GM23248 (cell line): ENCODE measurements at regions not wholly inside any gene's neighbourhood (a gene's known extent, or its start where the extent isn't known, plus 50 kb on each side); places are given as distances from the start of the nearest gene placed in this dataset.
"Not testable (repeated sequence)": the region's sequence is repeated elsewhere in the genome, so short reads cannot be mapped to it uniquely, and the experiment has no call there.

Source experiments
- DNase-seq: peaks from one replicate; pipeline ENCODE4 v3.0.0-alpha.2; 2015
- H2AFZ ChIP-seq: fragments of 200-600 bp; sonication (generic); 2 replicates; pipeline ENCODE4 v1.6.1; 2016; ENCODE audit warnings: antibody characterized with exemption
- H3F3A ChIP-seq: fragments of 200-600 bp; sonication (generic); 2 replicates; pipeline ENCODE4 v1.6.1; 2016; ENCODE audit warnings: mild to moderate bottlenecking, antibody characterized with exemption, mixed run types; ENCODE audit not compliant: insufficient read depth
- H3K27ac ChIP-seq: fragments of 200-600 bp; sonication (generic); 2 replicates; pipeline ENCODE4 v1.5.1; 2016; ENCODE audit warnings: mild to moderate bottlenecking
- H3K27me3 ChIP-seq: fragments of 200-600 bp; sonication (generic); replicated peaks from 2 replicates; pipeline ENCODE4 v1.6.1; 2016; ENCODE audit warnings: mild to moderate bottlenecking; ENCODE audit not compliant: insufficient read depth
- H3K36me3 ChIP-seq: fragments of 200-600 bp; sonication (generic); 2 replicates; pipeline ENCODE4 v1.6.1; 2016; ENCODE audit warnings: low read depth, mild to moderate bottlenecking
- H3K4me1 ChIP-seq: fragments of 200-600 bp; sonication (generic); 2 replicates; pipeline ENCODE4 v1.6.1; 2016; ENCODE audit warnings: mild to moderate bottlenecking; ENCODE audit not compliant: insufficient read depth
- H3K4me2 ChIP-seq: fragments of 200-600 bp; sonication (generic); one replicate; pipeline ENCODE4 v1.6.1; 2016; ENCODE audit warnings: mild to moderate bottlenecking; ENCODE audit not compliant: unreplicated experiment
- H3K4me3 ChIP-seq: fragments of 200-600 bp; sonication (generic); 2 replicates; pipeline ENCODE4 v1.5.1; 2016; ENCODE audit warnings: mild to moderate bottlenecking
- H3K79me2 ChIP-seq: fragments of 200-600 bp; sonication (generic); 2 replicates; pipeline ENCODE4 v1.6.1; 2016; ENCODE audit warnings: mild to moderate bottlenecking; ENCODE audit not compliant: insufficient read depth
- H3K9ac ChIP-seq: fragments of 200-600 bp; sonication (generic); 2 replicates; pipeline ENCODE4 v1.6.1; 2016; ENCODE audit warnings: mild to moderate bottlenecking
- H3K9me2 ChIP-seq: fragments of 200-600 bp; sonication (generic); 2 replicates; pipeline ENCODE4 v1.6.1; 2016; ENCODE audit warnings: mixed run types, mild to moderate bottlenecking, moderate library complexity; ENCODE audit not compliant: insufficient read depth
- H3K9me3 ChIP-seq: fragments of 200-600 bp; sonication (generic); one replicate; pipeline ENCODE4 v1.6.1; 2017; ENCODE audit warnings: low read depth
- H4K20me1 ChIP-seq: fragments of 200-600 bp; sonication (generic); 2 replicates; pipeline ENCODE4 v1.6.0; 2016; ENCODE audit not compliant: insufficient read depth
- EZH2 ChIP-seq: fragments of 200-600 bp; sonication (generic); IDR thresholded peaks from 2 replicates; pipeline ENCODE4 v1.6.1; 2018; ENCODE audit warnings: antibody characterized with exemption, mild to moderate bottlenecking; ENCODE audit not compliant: insufficient read depth, poor library complexity, severe bottlenecking
- EZH2phosphoT487 ChIP-seq: fragments of 200-600 bp; sonication (generic); IDR thresholded peaks from 2 replicates; pipeline ENCODE4 v1.6.1; 2018; ENCODE audit warnings: antibody characterized with exemption, moderate library complexity, mild to moderate bottlenecking, low read depth; ENCODE audit not compliant: insufficient read depth
- WGBS, 2 experiments: methylation state at CpG; one replicate each; pipeline ENCODE4 v1.1.6; 2015 to 2017; ENCODE audit warnings: low lambda C conversion rate in 2 of 2, low coverage in 1 of 2; ENCODE audit errors: missing lambda C conversion rate in 2 of 2; 5-methylcytosine and 5-hydroxymethylcytosine counted together
- in situ Hi-C: fragments of 300-500 bp; cut with MboI; formaldehyde crosslinking; loops from 2 replicates; pipeline ENCODE4 v1.15.0; 2020

DNA sequence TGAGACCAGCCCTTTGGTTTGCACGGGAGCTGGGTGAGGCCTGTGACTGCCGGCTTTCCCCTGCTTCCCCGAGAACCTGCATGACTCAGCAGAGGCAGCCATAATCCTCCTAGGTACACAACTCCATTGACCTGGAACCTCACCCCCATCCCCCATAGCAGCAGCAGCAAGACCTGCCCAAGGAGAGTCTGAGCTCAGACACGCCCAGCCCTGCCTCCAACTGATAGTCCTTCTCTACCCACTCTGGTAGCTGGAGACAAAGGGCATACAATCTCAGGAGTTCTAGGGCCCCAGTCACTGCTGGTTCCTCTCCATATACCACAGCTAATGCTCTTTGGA is 141.0 kb upstream of the ARHGEF26 start:
- Histone ChIP-seq H3F3A (no peaks in the 10 kb centered on the region), H3K9ac (no peak overlapping the region), H4K20me1 (no peaks in the 10 kb centered on the region), H3K27me3 (no peaks in the 10 kb centered on the region), H3K9me3 (no peaks in the 10 kb centered on the region), H3K4me3 (no peak overlapping the region), H3K79me2 (no peaks in the 10 kb centered on the region), H3K27ac (no peak overlapping the region), H3K4me2 (no peak overlapping the region), H2AFZ (no peak overlapping the region), H3K4me1 (no peaks in the 10 kb centered on the region), H3K36me3 (no peaks in the 10 kb centered on the region), H3K9me2 (no peaks in the 10 kb centered on the region)
- in situ Hi-C loops = no loop called here
- WGBS, 2 experiments = 67 to 73% methylated on average over 4 of the region's 4 CpGs
- TF ChIP-seq EZH2phosphoT487 = no peak
- TF ChIP-seq EZH2 = no peak
- no peak for DNase-seq

DNA sequence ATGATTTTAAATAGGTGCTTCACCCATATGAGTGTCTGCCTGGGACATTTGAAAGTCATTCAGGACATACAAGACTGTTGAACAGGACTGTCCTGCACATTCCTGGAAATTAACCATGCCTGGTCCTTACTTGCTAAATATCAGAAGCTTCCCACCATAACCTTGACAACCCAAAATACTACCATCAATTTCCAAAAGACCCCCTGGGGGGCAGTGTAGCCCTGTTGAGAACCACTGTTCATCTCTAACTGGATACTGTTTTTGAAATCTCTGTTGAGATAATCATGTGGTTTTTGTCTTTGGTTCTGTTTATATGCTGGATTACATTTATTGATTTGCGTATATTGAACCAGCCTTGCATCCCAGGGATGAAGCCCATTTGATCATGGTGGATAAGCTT is 123.8 kb upstream of the ARHGEF26 start:
- H3K9ac ChIP-seq, H3K9me2 ChIP-seq, H4K20me1 ChIP-seq, H3F3A ChIP-seq, H3K27ac ChIP-seq, H3K4me3 ChIP-seq, H3K4me2 ChIP-seq, H3K79me2 ChIP-seq, H3K9me3 ChIP-seq, H3K36me3 ChIP-seq, in situ Hi-C loops, H3K27me3 ChIP-seq, H2AFZ ChIP-seq, H3K4me1 ChIP-seq: not testable (repeated sequence)
- 87 to 100% methylated on average over 1 of the region's 1 CpG for WGBS, 2 experiments
- peak; percentile 38 for DNase-seq

DNA sequence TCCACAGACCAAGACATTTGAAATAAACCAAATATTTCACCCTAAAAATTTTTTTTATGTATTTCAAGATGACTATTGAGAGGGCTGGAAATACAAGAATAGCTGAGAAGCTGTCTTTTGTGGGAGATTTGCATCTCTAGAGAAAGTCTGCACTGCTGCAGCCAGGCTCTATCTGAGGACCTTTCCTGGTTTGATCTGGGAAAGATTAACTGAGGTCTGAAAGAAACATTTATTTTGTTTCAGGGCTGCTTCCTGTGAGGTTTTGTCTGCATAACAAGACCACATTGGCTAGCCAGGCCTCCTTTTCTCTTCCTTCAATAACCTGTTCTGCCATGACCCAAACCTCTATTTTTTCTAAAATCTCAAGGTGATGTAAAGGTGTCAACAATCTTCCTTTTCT is 117.5 kb upstream of the ARHGEF26 start:
- Histone ChIP-seq H3K4me3 (no peak overlapping the region), H3K9me2 (no peaks in the 10 kb centered on the region), H3K36me3 (no peaks in the 10 kb centered on the region), H4K20me1 (no peaks in the 10 kb centered on the region), H3K9me3 (no peaks in the 10 kb centered on the region), H3K9ac (no peak overlapping the region), H3K27me3 (no peaks in the 10 kb centered on the region), H2AFZ (no peak overlapping the region), H3K4me2 (no peak overlapping the region), H3K79me2 (no peaks in the 10 kb centered on the region), H3K27ac (no peak overlapping the region), H3K4me1 (no peaks in the 10 kb centered on the region), H3F3A (no peaks in the 10 kb centered on the region)
- no peak for DNase-seq
- TF ChIP-seq EZH2phosphoT487 = no peak
- TF ChIP-seq EZH2 = no peak
- in situ Hi-C loops = no loop called here

DNA sequence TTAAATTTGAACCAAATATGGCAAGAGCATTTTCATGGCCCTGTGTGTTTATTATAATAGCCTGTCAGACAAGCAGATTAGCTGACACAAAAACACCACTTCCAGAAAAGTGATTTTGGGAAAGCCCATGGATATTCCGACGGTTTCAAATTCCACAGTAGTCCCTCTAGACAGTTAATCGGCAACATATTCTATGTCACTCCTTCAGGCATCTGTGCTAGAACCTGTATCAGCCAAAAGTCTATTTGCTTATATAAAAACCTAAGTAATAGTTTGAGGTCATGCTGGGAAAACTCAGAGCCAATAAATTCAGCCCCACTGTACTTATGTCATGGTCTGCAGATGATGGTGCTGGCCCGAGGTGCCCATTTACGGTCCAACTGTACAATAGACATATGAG is 110.2 kb upstream of the ARHGEF26 start:
- Histone ChIP-seq H2AFZ (no peak overlapping the region), H3K4me2 (no peak overlapping the region), H3K4me1 (no peaks in the 10 kb centered on the region), H3K79me2 (no peaks in the 10 kb centered on the region), H3K9ac (no peak overlapping the region), H3K36me3 (no peaks in the 10 kb centered on the region), H3F3A (no peaks in the 10 kb centered on the region), H3K27me3 (no peaks in the 10 kb centered on the region), H3K9me2 (no peaks in the 10 kb centered on the region), H3K4me3 (no peak overlapping the region), H4K20me1 (no peaks in the 10 kb centered on the region), H3K9me3 (no peaks in the 10 kb centered on the region), H3K27ac (no peak overlapping the region)
- in situ Hi-C loops = no loop called here
- DNase-seq = no peak
- TF ChIP-seq EZH2phosphoT487 = no peak
- no peak for TF ChIP-seq EZH2
- 78 to 80% methylated on average over 5 of the region's 5 CpGs for WGBS, 2 experiments

DNA sequence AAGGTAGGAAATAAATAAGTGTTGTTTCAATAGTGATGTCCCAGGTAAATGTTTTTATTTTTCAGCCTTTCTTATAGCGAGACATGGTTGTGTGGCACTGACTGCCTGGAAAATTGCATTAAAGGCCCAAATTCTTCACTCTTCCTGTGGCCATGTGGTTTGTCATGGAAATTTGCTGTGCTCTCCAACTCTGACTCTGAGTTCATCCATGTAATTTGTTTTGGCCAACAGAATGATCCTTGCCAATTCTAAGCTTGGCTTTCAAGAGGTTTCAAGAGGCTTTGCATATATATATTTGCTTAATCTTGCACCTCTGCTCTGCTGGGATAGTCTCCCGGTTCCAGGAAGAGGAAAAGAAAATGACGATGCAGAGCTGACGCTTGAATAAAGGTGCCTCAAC is 107.5 kb upstream of the ARHGEF26 start:
- 63 to 68% methylated on average over 4 of the region's 4 CpGs for WGBS, 2 experiments

More for the DNA sequence above, 107.5 kb upstream of the ARHGEF26 start:
- H3K79me2 ChIP-seq = no peaks in the 10 kb centered on the region
- no peaks in the 10 kb centered on the region for H3F3A ChIP-seq
- no peak for DNase-seq
- no peaks in the 10 kb centered on the region for H3K4me1 ChIP-seq
- no peaks in the 10 kb centered on the region for H3K9me3 ChIP-seq
- H3K4me2 ChIP-seq = no peak overlapping the region
- no peak overlapping the region for H3K27ac ChIP-seq
- H4K20me1 ChIP-seq = no peaks in the 10 kb centered on the region
- in situ Hi-C loops = no loop called here
- no peaks in the 10 kb centered on the region for H3K9me2 ChIP-seq
- no peaks in the 10 kb centered on the region for H3K27me3 ChIP-seq
- H3K36me3 ChIP-seq = no peaks in the 10 kb centered on the region
- H2AFZ ChIP-seq = no peak overlapping the region
- TF ChIP-seq EZH2phosphoT487 (no peak), EZH2 (no peak)
- H3K4me3 ChIP-seq = no peak overlapping the region
- no peak overlapping the region for H3K9ac ChIP-seq
